AG09309 (cell line): ENCODE measurements at regions not wholly inside any gene's neighbourhood (a gene's known extent, or its start where the extent isn't known, plus 50 kb on each side); places are given as distances from the start of the nearest gene placed in this dataset.

Experiments
- DNase-seq: peaks from one replicate; pipeline ENCODE4 v3.0.0-alpha.2; 2010; ENCODE audit warnings: low read depth
- H3K4me3 ChIP-seq: 2 replicates; pipeline ENCODE4 v1.5.1; 2011; ENCODE audit warnings: mild to moderate bottlenecking, low read depth, low read length, moderate library complexity; ENCODE audit not compliant: control insufficient read depth
- TF ChIP-seq, protein P1 (sequence below): IDR thresholded peaks from 2 replicates; pipeline ENCODE4 v1.5.1; 2011; ENCODE audit warnings: mild to moderate bottlenecking, low read depth, low read length, inconsistent platforms; ENCODE audit not compliant: insufficient read depth, control insufficient read depth; ENCODE audit errors: missing control alignments

DNA sequence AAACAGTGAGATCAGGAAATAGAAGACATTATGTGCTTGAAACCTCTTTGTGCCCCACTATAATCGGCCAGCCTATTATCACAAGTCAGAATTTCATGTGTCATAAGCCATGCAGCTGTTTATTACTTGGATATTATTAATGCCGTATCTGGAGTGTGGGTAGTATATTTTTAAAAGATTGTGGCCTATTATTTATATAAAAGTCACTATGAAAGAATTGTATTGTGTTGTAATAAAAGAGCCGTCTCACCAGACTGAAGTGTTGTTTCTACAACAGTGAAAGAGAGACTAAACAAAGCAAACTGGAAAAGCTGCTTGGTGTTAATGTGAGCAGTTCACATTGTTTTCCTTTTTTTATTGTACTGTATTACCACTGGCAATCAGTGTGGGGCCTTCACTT is 449.1 kb downstream of the PSAT1 start:
- TF ChIP-seq, protein P1, sequence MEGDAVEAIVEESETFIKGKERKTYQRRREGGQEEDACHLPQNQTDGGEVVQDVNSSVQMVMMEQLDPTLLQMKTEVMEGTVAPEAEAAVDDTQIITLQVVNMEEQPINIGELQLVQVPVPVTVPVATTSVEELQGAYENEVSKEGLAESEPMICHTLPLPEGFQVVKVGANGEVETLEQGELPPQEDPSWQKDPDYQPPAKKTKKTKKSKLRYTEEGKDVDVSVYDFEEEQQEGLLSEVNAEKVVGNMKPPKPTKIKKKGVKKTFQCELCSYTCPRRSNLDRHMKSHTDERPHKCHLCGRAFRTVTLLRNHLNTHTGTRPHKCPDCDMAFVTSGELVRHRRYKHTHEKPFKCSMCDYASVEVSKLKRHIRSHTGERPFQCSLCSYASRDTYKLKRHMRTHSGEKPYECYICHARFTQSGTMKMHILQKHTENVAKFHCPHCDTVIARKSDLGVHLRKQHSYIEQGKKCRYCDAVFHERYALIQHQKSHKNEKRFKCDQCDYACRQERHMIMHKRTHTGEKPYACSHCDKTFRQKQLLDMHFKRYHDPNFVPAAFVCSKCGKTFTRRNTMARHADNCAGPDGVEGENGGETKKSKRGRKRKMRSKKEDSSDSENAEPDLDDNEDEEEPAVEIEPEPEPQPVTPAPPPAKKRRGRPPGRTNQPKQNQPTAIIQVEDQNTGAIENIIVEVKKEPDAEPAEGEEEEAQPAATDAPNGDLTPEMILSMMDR: no peak
- no peak overlapping the region for H3K4me3 ChIP-seq
- no peak for DNase-seq

DNA sequence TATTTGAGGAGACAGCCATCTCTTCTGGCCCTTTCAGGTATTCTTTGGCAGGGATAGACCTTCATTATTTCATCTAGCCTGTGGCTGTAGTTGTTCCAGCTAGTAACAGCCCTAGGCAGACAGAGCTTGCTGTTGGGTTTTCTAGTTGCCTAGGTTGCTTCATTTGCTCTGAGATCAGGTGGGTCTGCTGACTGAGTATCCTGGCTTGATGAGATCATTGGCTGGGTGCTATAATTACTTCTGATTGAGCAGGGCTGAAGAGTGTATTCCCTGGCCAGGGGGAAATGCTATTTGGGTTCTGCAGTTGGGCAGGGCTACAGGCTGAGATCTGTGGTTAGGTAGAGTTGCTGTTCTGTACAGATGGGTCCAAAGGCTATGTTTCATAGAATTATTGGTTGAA is 456.1 kb downstream of the PSAT1 start:
- no peak overlapping the region for H3K4me3 ChIP-seq
- no peak for DNase-seq
- TF ChIP-seq, protein P1: no peak

DNA sequence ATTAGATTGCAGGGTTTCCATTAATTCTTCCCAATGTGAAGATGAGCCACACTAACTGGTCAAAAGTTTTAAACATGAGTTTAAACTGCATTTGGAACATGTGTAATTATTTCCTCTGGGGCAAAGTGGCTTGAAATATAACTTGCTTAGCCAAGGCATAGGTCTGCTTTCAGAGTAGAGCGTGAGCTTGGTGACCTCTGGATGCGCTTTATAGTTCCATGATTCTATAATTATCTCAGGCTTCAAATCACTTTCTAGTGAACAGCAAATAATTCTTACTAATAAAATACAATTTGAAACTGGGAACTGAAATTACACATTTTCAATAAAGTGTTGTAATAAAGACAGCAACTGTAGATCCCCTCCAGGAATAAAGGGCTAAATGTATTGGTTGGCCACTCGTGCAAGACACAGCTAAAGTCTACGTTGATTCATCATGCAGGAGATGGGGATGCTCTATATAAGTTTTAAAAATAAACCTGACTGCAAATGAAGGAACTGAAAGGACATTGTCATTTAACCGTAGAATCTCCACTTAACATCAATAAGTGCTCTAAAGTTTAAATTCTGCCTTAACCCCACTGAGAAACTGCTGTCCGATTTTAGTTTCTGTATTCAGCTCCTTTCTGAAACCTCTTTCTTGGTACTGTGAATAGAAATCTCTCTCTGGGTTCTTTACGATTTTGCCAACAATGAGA is 460.0 kb downstream of the PSAT1 start:
- H3K4me3 ChIP-seq: no peak overlapping the region
- TF ChIP-seq, protein P1: no peak
- DNase-seq: no peak

DNA sequence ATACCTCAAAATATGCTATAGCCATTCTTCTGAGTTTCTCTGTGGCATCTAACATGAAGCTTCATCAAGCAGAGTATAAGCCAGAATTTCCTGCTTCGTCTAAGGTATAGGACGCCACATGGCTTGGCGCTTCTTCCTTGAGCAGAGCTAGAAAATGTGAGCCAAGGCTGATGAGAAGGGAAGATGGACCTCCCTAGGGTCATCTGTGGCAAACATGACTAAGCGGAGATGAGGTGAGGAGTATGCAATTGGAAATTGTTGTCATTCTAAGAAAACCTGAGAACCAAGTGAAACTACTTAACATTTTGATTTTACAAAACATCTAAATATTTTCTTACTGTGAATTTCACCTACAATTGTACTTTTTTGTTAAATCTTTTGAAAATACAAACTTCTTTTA is 466.5 kb downstream of the PSAT1 start:
- DNase-seq: no peak
- TF ChIP-seq, protein P1: no peak
- no peak overlapping the region for H3K4me3 ChIP-seq

DNA sequence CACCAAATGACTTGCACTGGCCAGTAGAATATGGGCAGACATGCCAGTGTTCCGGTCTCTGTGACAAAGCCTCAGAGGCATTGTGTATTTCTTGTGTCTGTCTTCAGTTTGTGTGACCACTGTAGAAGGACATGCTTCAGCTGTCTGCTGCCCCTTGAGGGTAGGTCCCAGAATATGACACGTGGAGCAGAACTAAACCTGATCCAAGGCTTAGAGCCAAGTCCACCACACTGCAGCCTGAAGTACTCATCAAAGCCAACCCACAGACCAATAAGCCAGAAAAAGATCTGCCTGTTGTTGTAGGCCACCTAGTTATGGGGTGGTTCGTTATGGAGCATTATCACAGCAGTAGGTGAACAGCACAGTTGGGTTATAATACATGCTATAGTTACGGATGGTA is 468.9 kb downstream of the PSAT1 start:
- DNase-seq: no peak
- TF ChIP-seq, protein P1: no peak
- H3K4me3 ChIP-seq: no peak overlapping the region

DNA sequence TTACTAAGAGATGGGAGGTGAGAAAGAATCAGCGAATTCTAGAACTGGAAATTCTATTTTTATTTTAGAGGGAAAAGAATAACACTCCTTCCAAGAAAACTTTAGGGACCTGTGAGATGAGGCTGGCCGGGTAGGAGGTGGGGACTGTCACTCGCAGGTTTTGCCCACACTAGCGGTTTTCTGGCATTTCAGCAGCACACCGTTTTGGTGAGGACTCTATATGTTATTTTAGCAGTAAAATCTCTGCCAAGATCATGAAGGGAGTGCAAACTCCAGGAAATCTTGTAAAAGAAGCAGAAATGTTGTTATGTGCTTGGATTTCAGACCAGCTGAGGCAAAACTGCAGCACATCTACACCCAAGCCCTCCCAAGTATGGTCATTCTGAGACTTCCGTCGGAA is 470.6 kb downstream of the PSAT1 start:
- no peak overlapping the region for H3K4me3 ChIP-seq
- TF ChIP-seq, protein P1: no peak
- no peak for DNase-seq

DNA sequence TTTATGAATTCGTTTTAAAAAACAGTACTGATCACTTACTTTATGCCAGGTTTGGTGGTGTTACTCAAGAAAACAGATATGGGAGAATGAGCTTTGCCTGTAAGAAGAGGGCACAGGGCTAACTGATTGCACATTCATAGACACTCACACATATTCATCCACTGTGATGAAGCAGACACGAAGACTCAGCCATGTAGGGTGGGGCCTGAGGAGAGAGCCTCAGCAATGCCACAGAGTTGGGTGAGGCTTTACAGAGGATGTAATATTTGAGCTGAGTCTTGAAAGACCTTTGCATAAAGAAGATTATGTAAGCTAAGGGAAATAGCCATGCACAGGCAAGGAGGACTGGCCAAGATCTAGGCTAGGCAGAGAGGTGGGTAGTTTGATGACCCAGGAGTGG is 472.8 kb downstream of the PSAT1 start:
- TF ChIP-seq, protein P1: no peak
- H3K4me3 ChIP-seq: no peak overlapping the region
- DNase-seq: no peak
